Psoas muscle (tissue), 7 donors: ENCODE measurements at regions not wholly inside any gene's neighbourhood (a gene's known extent, or its start where the extent isn't known, plus 50 kb on each side); places are given as distances from the start of the nearest gene placed in this dataset.

ENCODE experiments used
- ATAC-seq, 4 donors: fragments of 200-7000 bp; cut with Tn5 transposase; one replicate each; pipeline ENCODE4 v1.9.1; 2020; ENCODE audit warnings: moderate library complexity in 3 of 4, mild to moderate bottlenecking in 2 of 4
- DNase-seq, 2 donors: peaks; one replicate each; pipeline ENCODE4 v3.0.0-alpha.2; 2020
- H3K27ac ChIP-seq: fragments of 200-600 bp; one replicate; pipeline ENCODE4 v1.8.0; 2022
- H3K27me3 ChIP-seq, 3 donors: fragments of 200-600 bp in 1 of 3; one replicate each; pipeline versions ENCODE4 v1.6.1 to v1.8.0; 2013 to 2022; ENCODE audit warnings: low read length in 2 of 3, mild to moderate bottlenecking in 2 of 3, moderate library complexity in 1 of 3; ENCODE audit not compliant: insufficient read depth in 3 of 3
- H3K36me3 ChIP-seq, 2 donors: fragments of 200-600 bp in 1 of 2; one replicate each; pipeline versions ENCODE4 v1.6.1 to v1.8.0; 2013 to 2022; ENCODE audit warnings: low read depth in 1 of 2, mild to moderate bottlenecking in 1 of 2, moderate library complexity in 1 of 2; ENCODE audit not compliant: insufficient read depth in 1 of 2
- H3K4me1 ChIP-seq: fragments of 200-600 bp; one replicate; pipeline ENCODE4 v1.8.0; 2022
- H3K4me3 ChIP-seq: fragments of 200-600 bp; one replicate; pipeline ENCODE4 v1.8.0; 2022; ENCODE audit warnings: mild to moderate bottlenecking
- H3K9me3 ChIP-seq: fragments of 200-600 bp; one replicate; pipeline ENCODE4 v1.8.0; 2022
- CTCF ChIP-seq: fragments of 200-600 bp; IDR thresholded peaks from one replicate; pipeline ENCODE4 v1.8.0; 2022; ENCODE audit warnings: antibody characterized with exemption
- WGBS, 3 donors: extraction: QIAGEN DNeasy Blood & Tissue Kit; methylation state at CpG; one replicate each; pipeline versions ENCODE4 v1.1.6 to v1.1.7; 2013; 5-methylcytosine and 5-hydroxymethylcytosine counted together
- intact Hi-C, 2 donors: fragments of 100-400 bp; cut with DNase I; formaldehyde crosslinking; loops; one replicate each; pipeline versions ENCODE4 v1.11.0 to v1.14.2; 2022
- donor health status: healthy with polysubstance abuse.
- donor health status: DM: no; HTN: no; CAD: no; lungs with moderate emphysema.
- donor health status: Bipolar disorder and iron deficiency.
- donor health status: healthy.
- donor health status: DM: yes; HTN: yes; CAD: no.
- donor health status: DM: no; HTN: no; CAD: no.
- donor health status: DM: yes; HTN: yes; CAD: no.

GRCh38 chr4:153900426-153900825 is 111.5 kb upstream of the SFRP2 start:
- TF ChIP-seq CTCF = no peak
- ATAC-seq (no peak), DNase-seq (no peak)
- no peak overlapping the region for H3K27ac ChIP-seq
- intact Hi-C loops = no loop called here
- no peaks in the 10 kb centered on the region for H3K9me3 ChIP-seq
- H3K4me3 ChIP-seq = no peak overlapping the region
- H3K36me3 ChIP-seq = no peaks in the 10 kb centered on the region
- 74 to 84% (median 75%) methylated on average over 6 of the region's 6 CpGs for WGBS, 3 donors
- no peaks in the 10 kb centered on the region for H3K27me3 ChIP-seq
- no peaks in the 10 kb centered on the region for H3K4me1 ChIP-seq

- intact Hi-C loops = no loop called here
- Histone ChIP-seq H3K27me3 (no peaks in the 10 kb centered on the region), H3K36me3 (no peaks in the 10 kb centered on the region), H3K27ac (no peak overlapping the region), H3K9me3 (no peaks in the 10 kb centered on the region), H3K4me1 (no peaks in the 10 kb centered on the region), H3K4me3 (no peak overlapping the region)
- 58 to 67% (median 58%) methylated on average over 4 of the region's 4 CpGs for WGBS, 3 donors
- ATAC-seq = no peak
- TF ChIP-seq CTCF = no peak
- no peak for DNase-seq
Measured at GRCh38 chr4:153890761-153891160, 101.9 kb upstream of the SFRP2 start.

- H3K4me3 ChIP-seq = no peak overlapping the region
- intact Hi-C loops = no loop called here
- ATAC-seq = no peak
- no peak for DNase-seq
- no peaks in the 10 kb centered on the region for H3K27me3 ChIP-seq
- no peaks in the 10 kb centered on the region for H3K9me3 ChIP-seq
- no peak overlapping the region for H3K27ac ChIP-seq
- TF ChIP-seq CTCF = no peak
- H3K36me3 ChIP-seq = no peaks in the 10 kb centered on the region
- H3K4me1 ChIP-seq = no peaks in the 10 kb centered on the region
Measured at GRCh38 chr4:153887217-153887616, 98.3 kb upstream of the SFRP2 start.

- no peak overlapping the region for H3K4me3 ChIP-seq
- no peaks in the 10 kb centered on the region for H3K27me3 ChIP-seq
- DNase-seq (no peak), ATAC-seq (no peak)
- H3K4me1 ChIP-seq = no peaks in the 10 kb centered on the region
- WGBS, 3 donors = 86 to 95% (median 91%) methylated on average over 1 of the region's 1 CpG
- H3K9me3 ChIP-seq = no peaks in the 10 kb centered on the region
- no peak for TF ChIP-seq CTCF
- intact Hi-C loops = no loop called here
- H3K36me3 ChIP-seq = no peaks in the 10 kb centered on the region
- H3K27ac ChIP-seq = no peak overlapping the region
Measured at GRCh38 chr4:153884325-153884724, 95.4 kb upstream of the SFRP2 start.

GRCh38 chr4:153880983-153881382 is 92.1 kb upstream of the SFRP2 start:
- no peak overlapping the region for H3K4me3 ChIP-seq
- ATAC-seq (no peak), DNase-seq (no peak)
- H3K9me3 ChIP-seq = no peaks in the 10 kb centered on the region
- 96 to 97% (median 97%) methylated on average over 2 of the region's 2 CpGs for WGBS, 3 donors
- H3K27me3 ChIP-seq = no peaks in the 10 kb centered on the region
- no peaks in the 10 kb centered on the region for H3K4me1 ChIP-seq
- no peaks in the 10 kb centered on the region for H3K36me3 ChIP-seq
- intact Hi-C loops = no loop called here
- no peak for TF ChIP-seq CTCF
- H3K27ac ChIP-seq = no peak overlapping the region
